22Rv1 (cell line): ENCODE measurements at regions not wholly inside any gene's neighbourhood (a gene's known extent, or its start where the extent isn't known, plus 50 kb on each side); places are given as distances from the start of the nearest gene placed in this dataset.
"Not testable (repeated sequence)": the region's sequence is repeated elsewhere in the genome, so short reads cannot be mapped to it uniquely, and the experiment has no call there.

Experiments used
- ZFX ChIP-seq: fragments of 450-650 bp; IDR thresholded peaks from 2 replicates; pipeline ENCODE4 v1.6.1; 2017; ENCODE audit warnings: antibody characterized with exemption, borderline replicate concordance
- TF ChIP-seq, protein P1 (sequence below): fragments of 450-650 bp; IDR thresholded peaks from 2 replicates; pipeline ENCODE4 v1.5.1; 2017; ENCODE audit warnings: mild to moderate bottlenecking

DNA sequence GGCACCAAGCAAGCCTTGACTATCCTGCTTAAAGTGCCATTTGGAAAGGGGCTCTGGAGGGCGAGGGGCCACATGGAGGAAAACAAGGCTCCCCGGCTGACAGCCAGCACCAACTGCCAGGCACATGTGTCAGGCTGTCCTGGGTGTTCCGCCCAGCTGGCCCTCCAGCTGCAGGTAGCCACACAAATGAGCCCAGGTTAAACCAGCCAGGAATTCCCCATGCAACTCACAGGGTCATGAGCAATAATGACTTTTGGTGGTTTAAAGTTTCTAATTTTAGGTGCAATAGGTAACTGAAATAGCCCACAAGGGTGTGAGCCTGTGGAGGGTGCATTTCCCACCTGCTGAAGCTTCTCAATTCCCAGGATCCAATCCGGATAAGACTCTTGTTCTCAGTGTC is 58.9 kb upstream of the EEF2KMT start:
- TF ChIP-seq, protein P1, sequence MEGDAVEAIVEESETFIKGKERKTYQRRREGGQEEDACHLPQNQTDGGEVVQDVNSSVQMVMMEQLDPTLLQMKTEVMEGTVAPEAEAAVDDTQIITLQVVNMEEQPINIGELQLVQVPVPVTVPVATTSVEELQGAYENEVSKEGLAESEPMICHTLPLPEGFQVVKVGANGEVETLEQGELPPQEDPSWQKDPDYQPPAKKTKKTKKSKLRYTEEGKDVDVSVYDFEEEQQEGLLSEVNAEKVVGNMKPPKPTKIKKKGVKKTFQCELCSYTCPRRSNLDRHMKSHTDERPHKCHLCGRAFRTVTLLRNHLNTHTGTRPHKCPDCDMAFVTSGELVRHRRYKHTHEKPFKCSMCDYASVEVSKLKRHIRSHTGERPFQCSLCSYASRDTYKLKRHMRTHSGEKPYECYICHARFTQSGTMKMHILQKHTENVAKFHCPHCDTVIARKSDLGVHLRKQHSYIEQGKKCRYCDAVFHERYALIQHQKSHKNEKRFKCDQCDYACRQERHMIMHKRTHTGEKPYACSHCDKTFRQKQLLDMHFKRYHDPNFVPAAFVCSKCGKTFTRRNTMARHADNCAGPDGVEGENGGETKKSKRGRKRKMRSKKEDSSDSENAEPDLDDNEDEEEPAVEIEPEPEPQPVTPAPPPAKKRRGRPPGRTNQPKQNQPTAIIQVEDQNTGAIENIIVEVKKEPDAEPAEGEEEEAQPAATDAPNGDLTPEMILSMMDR: not testable (repeated sequence)
- not testable (repeated sequence) for TF ChIP-seq ZFX
